OCI-LY3 (cell line): ENCODE measurements at regions not wholly inside any gene's neighbourhood (a gene's known extent, or its start where the extent isn't known, plus 50 kb on each side); places are given as distances from the start of the nearest gene placed in this dataset.

Source experiments
- CTCF ChIP-seq: fragments of 200-600, 300-600 bp; sonication (generic); IDR thresholded peaks from 2 replicates; pipeline ENCODE4 v1.5.1; 2014; ENCODE audit warnings: antibody characterized with exemption, low read length, low read depth
- EZH2phosphoT487 ChIP-seq: fragments of 200-600 bp; shearing (Covaris generic); IDR thresholded peaks from 2 replicates; pipeline ENCODE4 v1.6.1; 2018; ENCODE audit warnings: antibody characterized with exemption, mixed run types, low read depth

GRCh38 chr22:22744412-22745224, 100.2 kb downstream of the GGTLC2 start:
- TF ChIP-seq CTCF (no peak), EZH2phosphoT487 (no peak)
